Liver (tissue), 3 donors: ENCODE measurements at regions not wholly inside any gene's neighbourhood (a gene's known extent, or its start where the extent isn't known, plus 50 kb on each side); places are given as distances from the start of the nearest gene placed in this dataset.

Experiments used
- ATF3 ChIP-seq: IDR thresholded peaks from 2 replicates; pipeline ENCODE4 v1.6.1; 2016; ENCODE audit warnings: antibody characterized with exemption
- CTCF ChIP-seq: fragments of 150-350 bp; IDR thresholded peaks from 2 replicates; pipeline ENCODE4 v1.5.1; 2017; ENCODE audit warnings: improper control_type of control experiment, low read depth, low read length; ENCODE audit not compliant: missing input control
- GABPA ChIP-seq, 2 donors: IDR thresholded peaks in 1 of 2; conservative IDR thresholded peaks in 1 of 2; 2 replicates each; pipeline ENCODE4 v1.6.1; 2016; ENCODE audit warnings: antibody characterized with exemption in 2 of 2, mild to moderate bottlenecking in 1 of 2, moderate library complexity in 1 of 2
- TAF1 ChIP-seq: conservative IDR thresholded peaks from 2 replicates; pipeline ENCODE4 v1.6.1; 2016; ENCODE audit warnings: antibody characterized with exemption, mild to moderate bottlenecking
- YY1 ChIP-seq: IDR thresholded peaks from 2 replicates; pipeline ENCODE4 v1.6.1; 2016; ENCODE audit warnings: antibody characterized with exemption, mild to moderate bottlenecking
- ZBTB33 ChIP-seq: IDR thresholded peaks from 2 replicates; pipeline ENCODE4 v1.6.1; 2016; ENCODE audit warnings: antibody characterized with exemption
- donor health status: healthy.
- donor health status: healthy.

GRCh38 chr12:59316938-59317337 is 278.9 kb upstream of the SLC16A7 start:
- TF ChIP-seq CTCF, result no peak
- TF ChIP-seq ATF3, result no peak
- no peak for TF ChIP-seq TAF1
- no peak for TF ChIP-seq GABPA (IDR thresholded peaks at IDR 0.05 in 1 of 2, conservative IDR thresholded peaks at IDR 0.05 in 1 of 2)
- no peak for TF ChIP-seq YY1
- TF ChIP-seq ZBTB33, result no peak
